Left lung (tissue), 4 donors: ENCODE measurements at regions not wholly inside any gene's neighbourhood (a gene's known extent, or its start where the extent isn't known, plus 50 kb on each side); places are given as distances from the start of the nearest gene placed in this dataset.

Experiments
- ATAC-seq: fragments of 200-7000 bp; cut with Tn5 transposase; one replicate; pipeline ENCODE4 v1.9.1; 2020; ENCODE audit warnings: moderate library complexity
- DNase-seq, 4 donors: peaks; one replicate each; pipeline ENCODE4 v3.0.0-alpha.2; 2013 to 2020
- H3K27ac ChIP-seq, 2 donors: fragments of 200-600 bp; sonication (generic) in 1 of 2; one replicate each; pipeline versions ENCODE4 v1.5.0 to v1.8.0; 2020 to 2021
- H3K27me3 ChIP-seq, 2 donors: fragments of 200-600 bp; sonication (generic) in 1 of 2; one replicate each; pipeline versions ENCODE4 v1.5.0 to v1.8.0; 2020 to 2021
- H3K36me3 ChIP-seq, 2 donors: fragments of 200-600 bp; sonication (generic) in 1 of 2; one replicate each; pipeline versions ENCODE4 v1.5.0 to v1.8.0; 2020 to 2021
- H3K4me1 ChIP-seq, 2 donors: fragments of 200-600 bp; one replicate each; pipeline ENCODE4 v1.8.0; 2021
- H3K4me3 ChIP-seq, 2 donors: fragments of 200-600 bp; sonication (generic) in 1 of 2; one replicate each; pipeline versions ENCODE4 v1.5.0 to v1.8.0; 2020 to 2021; ENCODE audit warnings: mild to moderate bottlenecking in 1 of 2
- H3K9me3 ChIP-seq, 2 donors: fragments of 200-600 bp; sonication (generic) in 1 of 2; one replicate each; pipeline versions ENCODE4 v1.5.0 to v1.8.0; 2020 to 2021
- intact Hi-C, 2 donors: fragments of 100-400 bp; cut with DNase I; formaldehyde crosslinking; loops; one replicate each; pipeline versions ENCODE4 v1.11.2 to v1.14.2; 2022
- TF ChIP-seq, protein P1 (sequence below), 2 donors: fragments of 200-600 bp; sonication (generic) in 1 of 2; IDR thresholded peaks; one replicate each; pipeline versions ENCODE4 v1.5.0 to v1.8.0; 2021; ENCODE audit warnings: antibody characterized with exemption in 2 of 2
- donor health status: DM: no; HTN: yes; CAD: no.
- donor health status: DM: no; HTN: no; CAD: no.

DNA sequence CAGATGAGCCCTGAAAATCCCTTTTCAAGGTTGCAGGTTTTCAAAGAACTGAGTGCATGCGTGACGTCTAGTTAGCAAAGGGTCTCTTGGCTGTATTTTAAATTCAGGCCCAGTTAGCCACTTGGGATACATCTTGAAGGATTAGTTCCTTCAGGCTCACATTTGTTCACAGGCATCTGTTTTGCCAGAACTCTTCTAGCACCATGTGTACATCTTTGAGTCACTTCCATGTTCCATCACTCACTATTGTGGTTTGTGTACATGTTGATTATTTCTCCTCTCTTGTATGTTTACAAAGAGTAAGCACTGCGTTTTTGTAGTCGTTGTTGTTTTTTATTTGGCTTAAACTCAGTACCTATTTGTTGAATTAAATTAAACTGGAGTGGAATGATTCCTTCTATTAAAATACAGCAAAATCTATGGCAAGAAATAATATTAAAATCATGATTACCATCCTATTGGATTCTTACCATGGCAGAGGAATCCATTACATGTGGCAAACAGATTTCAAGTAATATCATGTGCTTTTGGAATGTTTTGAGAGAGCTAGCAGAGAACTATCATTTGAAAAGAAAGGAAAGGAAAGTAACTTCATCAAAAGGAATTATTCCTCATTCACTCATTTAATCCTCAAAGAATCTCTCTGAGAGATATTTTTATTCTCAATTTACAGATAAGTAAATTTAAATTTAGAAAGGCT is 438.9 kb upstream of the FAR2 start:
- ATAC-seq: no peak
- Histone ChIP-seq H3K27me3 (no peaks in the 10 kb centered on the region), H3K4me3 (no peak overlapping the region), H3K9me3 (no peaks in the 10 kb centered on the region), H3K27ac (no peak overlapping the region), H3K36me3 (no peaks in the 10 kb centered on the region), H3K4me1 (no peaks in the 10 kb centered on the region)
- TF ChIP-seq, protein P1, sequence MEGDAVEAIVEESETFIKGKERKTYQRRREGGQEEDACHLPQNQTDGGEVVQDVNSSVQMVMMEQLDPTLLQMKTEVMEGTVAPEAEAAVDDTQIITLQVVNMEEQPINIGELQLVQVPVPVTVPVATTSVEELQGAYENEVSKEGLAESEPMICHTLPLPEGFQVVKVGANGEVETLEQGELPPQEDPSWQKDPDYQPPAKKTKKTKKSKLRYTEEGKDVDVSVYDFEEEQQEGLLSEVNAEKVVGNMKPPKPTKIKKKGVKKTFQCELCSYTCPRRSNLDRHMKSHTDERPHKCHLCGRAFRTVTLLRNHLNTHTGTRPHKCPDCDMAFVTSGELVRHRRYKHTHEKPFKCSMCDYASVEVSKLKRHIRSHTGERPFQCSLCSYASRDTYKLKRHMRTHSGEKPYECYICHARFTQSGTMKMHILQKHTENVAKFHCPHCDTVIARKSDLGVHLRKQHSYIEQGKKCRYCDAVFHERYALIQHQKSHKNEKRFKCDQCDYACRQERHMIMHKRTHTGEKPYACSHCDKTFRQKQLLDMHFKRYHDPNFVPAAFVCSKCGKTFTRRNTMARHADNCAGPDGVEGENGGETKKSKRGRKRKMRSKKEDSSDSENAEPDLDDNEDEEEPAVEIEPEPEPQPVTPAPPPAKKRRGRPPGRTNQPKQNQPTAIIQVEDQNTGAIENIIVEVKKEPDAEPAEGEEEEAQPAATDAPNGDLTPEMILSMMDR (IDR thresholded peaks at IDR 0.05): no peak
- DNase-seq: no peak
- intact Hi-C loops: no loop called here

DNA sequence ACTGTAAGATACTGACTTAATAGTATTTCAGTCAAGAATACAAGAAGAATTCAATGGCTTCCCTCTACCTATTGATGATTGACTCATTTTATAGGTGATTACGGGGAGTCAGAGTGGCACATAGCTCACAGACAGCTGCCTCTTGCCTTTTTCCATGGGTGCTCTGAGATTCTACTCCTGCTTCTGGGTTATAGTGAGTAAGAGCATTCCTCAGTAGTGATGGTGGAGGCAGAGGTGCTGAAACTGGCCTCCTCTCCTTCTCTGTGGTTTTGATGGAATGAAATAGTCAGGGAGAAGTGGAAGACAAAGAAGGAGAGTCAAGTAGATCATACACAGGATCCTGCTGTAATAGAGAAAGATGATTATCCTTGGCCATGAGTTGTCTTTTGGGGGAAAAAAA is 438.2 kb upstream of the FAR2 start:
- intact Hi-C loops: no loop called here
- Histone ChIP-seq H3K36me3 (no peaks in the 10 kb centered on the region), H3K4me3 (no peak overlapping the region), H3K9me3 (no peaks in the 10 kb centered on the region), H3K27me3 (no peaks in the 10 kb centered on the region), H3K4me1 (no peaks in the 10 kb centered on the region), H3K27ac (no peak overlapping the region)
- no peak for ATAC-seq
- TF ChIP-seq, protein P1 (IDR thresholded peaks at IDR 0.05): no peak
- no peak for DNase-seq

DNA sequence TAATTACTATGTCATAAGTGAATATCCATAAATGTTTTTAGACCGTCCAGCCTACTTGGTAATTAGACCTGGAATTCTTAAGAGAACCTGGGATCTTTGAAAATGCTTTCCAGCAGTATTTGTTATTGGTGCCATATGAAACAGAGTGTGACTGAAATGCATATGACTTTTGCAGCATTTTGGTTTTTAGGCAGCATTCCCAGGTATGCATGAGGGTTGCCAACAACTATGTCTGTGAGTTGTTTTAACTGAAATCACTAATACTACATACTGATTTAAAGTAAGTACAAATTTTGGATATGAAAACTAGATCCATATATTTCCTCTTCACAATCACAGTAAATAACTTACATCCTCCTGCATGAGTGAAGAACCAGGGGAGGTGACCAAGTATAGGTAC is 437.7 kb upstream of the FAR2 start:
- Histone ChIP-seq H3K27me3 (no peaks in the 10 kb centered on the region), H3K9me3 (no peaks in the 10 kb centered on the region), H3K27ac (no peak overlapping the region), H3K36me3 (no peaks in the 10 kb centered on the region), H3K4me3 (no peak overlapping the region), H3K4me1 (no peaks in the 10 kb centered on the region)
- no peak for ATAC-seq
- DNase-seq: no peak
- intact Hi-C loops: no loop called here
- TF ChIP-seq, protein P1 (IDR thresholded peaks at IDR 0.05): no peak

DNA sequence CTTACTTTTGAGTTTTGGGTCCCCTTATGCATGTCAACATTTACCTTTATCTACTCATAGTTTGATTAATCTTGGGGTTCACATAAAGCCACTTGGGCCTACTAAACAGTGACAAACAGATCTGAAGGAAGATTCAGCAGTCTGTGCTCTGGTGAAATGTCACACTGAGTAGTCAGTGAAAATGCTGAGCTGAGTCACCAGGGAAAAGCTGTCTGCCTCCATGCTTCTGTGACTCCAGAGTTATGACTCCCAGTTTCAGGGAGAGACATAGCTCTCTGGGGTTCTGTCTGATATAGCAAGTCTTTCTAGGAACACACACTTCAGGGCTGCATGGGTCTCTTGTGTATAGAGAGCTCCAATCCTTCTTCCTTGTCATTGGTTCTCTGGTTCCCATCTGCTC is 406.3 kb upstream of the FAR2 start:
- Histone ChIP-seq H3K4me1 (no peaks in the 10 kb centered on the region), H3K27ac (no peak overlapping the region), H3K36me3 (no peaks in the 10 kb centered on the region), H3K4me3 (no peak overlapping the region), H3K9me3 (no peaks in the 10 kb centered on the region), H3K27me3 (no peaks in the 10 kb centered on the region)
- DNase-seq: no peak
- TF ChIP-seq, protein P1 (IDR thresholded peaks at IDR 0.05): no peak
- intact Hi-C loops: no loop called here
- ATAC-seq: no peak

DNA sequence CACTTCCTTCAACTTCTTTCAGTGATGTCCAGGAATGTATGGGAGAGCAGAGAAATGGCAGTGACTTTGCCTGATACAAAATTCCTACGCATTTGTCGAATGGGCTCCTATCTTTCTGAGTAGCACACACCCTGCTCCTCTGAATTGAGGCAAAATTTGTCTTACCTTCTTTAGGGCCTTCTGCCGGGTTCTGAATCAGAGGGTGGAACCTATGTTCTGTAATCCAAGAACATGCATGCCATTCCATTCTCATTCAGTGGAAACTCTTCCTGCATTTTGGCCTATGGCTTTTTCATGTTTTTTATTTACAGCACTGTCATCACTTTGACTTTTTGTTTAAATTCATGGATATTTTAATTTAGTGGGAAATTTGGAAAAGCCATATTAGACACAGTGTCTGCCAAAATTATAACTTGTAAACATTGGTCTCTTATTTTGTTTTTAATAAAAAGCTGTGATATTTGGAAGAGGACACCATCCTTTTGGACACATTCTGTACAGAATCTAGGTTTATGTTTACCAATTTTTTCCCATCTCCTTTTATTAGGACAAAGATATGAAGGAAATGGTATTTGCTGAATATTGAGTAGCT is 402.2 kb upstream of the FAR2 start:
- ATAC-seq: no peak

More for the DNA sequence above, 402.2 kb upstream of the FAR2 start:
- intact Hi-C loops: no loop called here
- Histone ChIP-seq H3K36me3 (no peaks in the 10 kb centered on the region), H3K27me3 (no peaks in the 10 kb centered on the region), H3K4me1 (no peaks in the 10 kb centered on the region), H3K4me3 (no peak overlapping the region), H3K9me3 (no peaks in the 10 kb centered on the region), H3K27ac (no peak overlapping the region)
- DNase-seq: peak in 2 of 4 donors; percentile 17 to 36
- TF ChIP-seq, protein P1 (IDR thresholded peaks at IDR 0.05): no peak
